ENCODE measurements at regions not wholly inside any gene's neighbourhood (a gene's known extent, or its start where the extent isn't known, plus 50 kb on each side); places are given as distances from the start of the nearest gene placed in this dataset.

DNA sequence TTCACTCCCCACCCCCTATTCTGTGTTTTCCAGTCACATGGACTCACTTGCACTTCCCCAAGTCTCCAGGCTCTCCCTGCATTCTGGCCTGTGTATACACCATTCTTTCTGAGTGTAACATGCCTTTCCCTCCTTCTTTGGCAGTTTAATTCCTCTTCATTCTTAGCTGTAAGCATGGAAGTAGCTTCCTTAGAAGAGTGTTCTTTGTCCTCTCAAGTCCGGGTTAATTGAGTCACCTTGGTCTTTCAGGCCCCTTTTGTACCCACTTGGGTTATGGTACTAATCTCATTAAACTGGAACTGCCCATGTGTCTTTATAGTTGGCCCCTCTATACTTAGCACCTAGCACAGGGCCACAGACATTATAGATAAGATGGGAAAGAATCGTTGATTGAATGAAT lies 525.3 kb upstream of the ADGRL4 start:
- TF ChIP-seq, protein P1, sequence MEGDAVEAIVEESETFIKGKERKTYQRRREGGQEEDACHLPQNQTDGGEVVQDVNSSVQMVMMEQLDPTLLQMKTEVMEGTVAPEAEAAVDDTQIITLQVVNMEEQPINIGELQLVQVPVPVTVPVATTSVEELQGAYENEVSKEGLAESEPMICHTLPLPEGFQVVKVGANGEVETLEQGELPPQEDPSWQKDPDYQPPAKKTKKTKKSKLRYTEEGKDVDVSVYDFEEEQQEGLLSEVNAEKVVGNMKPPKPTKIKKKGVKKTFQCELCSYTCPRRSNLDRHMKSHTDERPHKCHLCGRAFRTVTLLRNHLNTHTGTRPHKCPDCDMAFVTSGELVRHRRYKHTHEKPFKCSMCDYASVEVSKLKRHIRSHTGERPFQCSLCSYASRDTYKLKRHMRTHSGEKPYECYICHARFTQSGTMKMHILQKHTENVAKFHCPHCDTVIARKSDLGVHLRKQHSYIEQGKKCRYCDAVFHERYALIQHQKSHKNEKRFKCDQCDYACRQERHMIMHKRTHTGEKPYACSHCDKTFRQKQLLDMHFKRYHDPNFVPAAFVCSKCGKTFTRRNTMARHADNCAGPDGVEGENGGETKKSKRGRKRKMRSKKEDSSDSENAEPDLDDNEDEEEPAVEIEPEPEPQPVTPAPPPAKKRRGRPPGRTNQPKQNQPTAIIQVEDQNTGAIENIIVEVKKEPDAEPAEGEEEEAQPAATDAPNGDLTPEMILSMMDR (IDR thresholded peaks at IDR 0.05; ENCODE audit: insufficient read depth, low read length, poor library complexity, severe bottlenecking), result no peak
- no peak for TF ChIP-seq EZH2phosphoT487 (conservative IDR thresholded peaks at IDR 0.05; ENCODE audit: low read length)
- Histone ChIP-seq H3K79me2 (ENCODE audit: insufficient read depth, low read length) (no peaks in the 10 kb centered on the region), H3K9me3 (ENCODE audit: insufficient read depth, low read length) (no peaks in the 10 kb centered on the region), H3K4me3 (ENCODE audit: insufficient read depth, low read length, poor library complexity, severe bottlenecking) (no peak overlapping the region), H2AFZ (ENCODE audit: low read depth, low read length, severe bottlenecking) (peak overlapping the region; percentile 25), H4K20me1 (ENCODE audit: low read depth, low read length) (no peaks in the 10 kb centered on the region), H3K9ac (ENCODE audit: low read length) (no peak overlapping the region), H3K9me2 (replicated peaks; ENCODE audit: insufficient read depth, low read length) (no peaks in the 10 kb centered on the region), H3K4me2 (ENCODE audit: low read depth, low read length, poor library complexity, severe bottlenecking) (no peak overlapping the region), H3K27ac (ENCODE audit: low read depth, low read length) (no peak overlapping the region), H3F3A (ENCODE audit: insufficient read depth) (no peaks in the 10 kb centered on the region), H3K27me3 (ENCODE audit: low read length) (no peaks in the 10 kb centered on the region), H3K36me3 (ENCODE audit: low read length) (no peaks in the 10 kb centered on the region)

DNA sequence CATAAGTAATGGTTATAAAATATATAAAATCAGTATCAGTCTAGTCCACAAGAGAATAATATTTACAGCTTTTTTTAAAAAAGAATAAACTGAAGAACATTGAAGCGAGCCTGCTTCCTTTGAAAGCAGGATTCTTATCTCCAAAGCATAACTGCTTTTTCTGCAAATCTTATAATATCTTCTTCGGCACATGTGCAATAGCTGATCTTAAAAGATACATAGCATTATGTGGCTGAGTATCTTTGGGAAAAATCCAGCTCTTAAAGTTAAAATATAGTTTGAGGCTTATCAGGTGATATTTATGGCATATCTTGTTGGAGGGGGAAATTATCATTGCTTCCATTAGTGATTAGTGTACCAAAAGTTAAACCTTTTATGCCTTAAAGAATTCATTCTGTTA lies 523.9 kb upstream of the ADGRL4 start:
- Histone ChIP-seq H3F3A (ENCODE audit: insufficient read depth) (no peaks in the 10 kb centered on the region), H4K20me1 (ENCODE audit: low read depth, low read length) (no peaks in the 10 kb centered on the region), H3K9me2 (replicated peaks; ENCODE audit: insufficient read depth, low read length) (no peaks in the 10 kb centered on the region), H3K9ac (ENCODE audit: low read length) (no peak overlapping the region), H3K4me3 (ENCODE audit: insufficient read depth, low read length, poor library complexity, severe bottlenecking) (no peak overlapping the region), H3K9me3 (ENCODE audit: insufficient read depth, low read length) (no peaks in the 10 kb centered on the region), H2AFZ (ENCODE audit: low read depth, low read length, severe bottlenecking) (peak overlapping the region; percentile 9), H3K27ac (ENCODE audit: low read depth, low read length) (no peak overlapping the region), H3K36me3 (ENCODE audit: low read length) (no peaks in the 10 kb centered on the region), H3K79me2 (ENCODE audit: insufficient read depth, low read length) (no peaks in the 10 kb centered on the region), H3K4me2 (ENCODE audit: low read depth, low read length, poor library complexity, severe bottlenecking) (no peak overlapping the region), H3K27me3 (ENCODE audit: low read length) (no peaks in the 10 kb centered on the region)
- TF ChIP-seq, protein P1 (IDR thresholded peaks at IDR 0.05; ENCODE audit: insufficient read depth, low read length, poor library complexity, severe bottlenecking), result no peak
- no peak for TF ChIP-seq EZH2phosphoT487 (conservative IDR thresholded peaks at IDR 0.05; ENCODE audit: low read length)

DNA sequence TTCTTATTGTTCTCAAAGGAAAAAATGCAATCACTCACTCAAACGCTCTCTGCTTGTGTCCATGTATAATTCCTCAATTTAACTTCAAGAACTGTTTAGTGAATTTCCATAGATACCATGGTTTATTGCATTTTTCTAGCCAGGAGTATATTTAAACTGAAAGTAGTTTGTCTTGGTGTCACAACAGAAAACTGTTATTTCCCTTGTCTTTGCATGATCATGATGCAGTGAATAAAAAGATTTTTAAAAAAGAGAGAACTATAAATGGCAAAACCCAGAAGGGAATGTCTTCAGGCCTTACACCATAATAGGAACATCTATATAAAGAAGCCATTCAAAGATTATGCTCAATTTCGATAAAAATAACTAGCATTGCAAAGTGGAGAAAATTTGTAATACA lies 523.5 kb upstream of the ADGRL4 start:
- H2AFZ ChIP-seq (ENCODE audit: low read depth, low read length, severe bottlenecking), result peak overlapping the region; percentile 9
- H4K20me1 ChIP-seq (ENCODE audit: low read depth, low read length), result no peaks in the 10 kb centered on the region
- H3K79me2 ChIP-seq (ENCODE audit: insufficient read depth, low read length), result no peaks in the 10 kb centered on the region
- H3K9me2 ChIP-seq (replicated peaks; ENCODE audit: insufficient read depth, low read length), result no peaks in the 10 kb centered on the region
- no peak overlapping the region for H3K4me3 ChIP-seq (ENCODE audit: insufficient read depth, low read length, poor library complexity, severe bottlenecking)
- no peaks in the 10 kb centered on the region for H3K27me3 ChIP-seq (ENCODE audit: low read length)
- no peak overlapping the region for H3K27ac ChIP-seq (ENCODE audit: low read depth, low read length)
- no peaks in the 10 kb centered on the region for H3K36me3 ChIP-seq (ENCODE audit: low read length)
- H3K9ac ChIP-seq (ENCODE audit: low read length), result no peak overlapping the region
- H3F3A ChIP-seq (ENCODE audit: insufficient read depth), result no peaks in the 10 kb centered on the region
- TF ChIP-seq EZH2phosphoT487 (conservative IDR thresholded peaks at IDR 0.05; ENCODE audit: low read length), result no peak
- TF ChIP-seq, protein P1 (IDR thresholded peaks at IDR 0.05; ENCODE audit: insufficient read depth, low read length, poor library complexity, severe bottlenecking), result no peak
- H3K4me2 ChIP-seq (ENCODE audit: low read depth, low read length, poor library complexity, severe bottlenecking), result no peak overlapping the region
- no peaks in the 10 kb centered on the region for H3K9me3 ChIP-seq (ENCODE audit: insufficient read depth, low read length)

Data from SU-DHL-6 (cell line).